HepG2 (cell line): ENCODE measurements at regions not wholly inside any gene's neighbourhood (a gene's known extent, or its start where the extent isn't known, plus 50 kb on each side); places are given as distances from the start of the nearest gene placed in this dataset.

Experiments used
- SSRP1 ChIP-seq: IDR thresholded peaks from 2 replicates; pipeline ENCODE4 v1.6.1; 2016; ENCODE audit warnings: control low read depth
- SUZ12 ChIP-seq: fragments of 150-350 bp; IDR thresholded peaks from 2 replicates; pipeline ENCODE4 v1.6.1; 2014; ENCODE audit warnings: low read depth, low read length

DNA sequence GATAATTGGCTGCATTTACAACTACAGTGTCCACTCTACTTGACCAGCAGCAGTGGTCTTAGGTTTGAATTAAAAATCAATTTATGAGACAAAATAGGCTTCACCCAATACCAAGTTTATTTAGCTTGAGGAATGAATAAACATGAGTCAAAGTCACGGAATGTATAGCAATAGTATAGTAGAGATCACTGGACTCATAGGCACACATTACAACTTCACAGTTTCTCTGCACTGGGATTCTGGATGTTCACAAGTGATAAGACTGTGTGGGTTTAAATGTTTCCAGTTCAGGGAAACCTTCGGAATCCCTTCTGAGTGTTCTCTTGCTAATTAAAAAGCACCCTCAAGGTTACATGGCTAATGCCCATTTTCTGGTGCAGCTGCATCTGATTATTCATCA lies 1064.9 kb downstream of the SLITRK5 start:
- TF ChIP-seq SUZ12 (no peak), SSRP1 (CRISPR knock-in tag) (no peak)
